GM21447 (cell line): ENCODE measurements at regions not wholly inside any gene's neighbourhood (a gene's known extent, or its start where the extent isn't known, plus 50 kb on each side); places are given as distances from the start of the nearest gene placed in this dataset.
"Not testable (repeated sequence)": the region's sequence is repeated elsewhere in the genome, so short reads cannot be mapped to it uniquely, and the experiment has no call there.

ENCODE experiments used
- ATAC-seq: cut with Tn5 transposase; IDR thresholded peaks from one replicate; pipeline ENCODE4 v1.9.1; 2021; ENCODE audit not compliant: unreplicated experiment

GRCh38 chr3:145915787-145916186 lies 245.2 kb downstream of the PLOD2 start:
- ATAC-seq: no peak

DNA sequence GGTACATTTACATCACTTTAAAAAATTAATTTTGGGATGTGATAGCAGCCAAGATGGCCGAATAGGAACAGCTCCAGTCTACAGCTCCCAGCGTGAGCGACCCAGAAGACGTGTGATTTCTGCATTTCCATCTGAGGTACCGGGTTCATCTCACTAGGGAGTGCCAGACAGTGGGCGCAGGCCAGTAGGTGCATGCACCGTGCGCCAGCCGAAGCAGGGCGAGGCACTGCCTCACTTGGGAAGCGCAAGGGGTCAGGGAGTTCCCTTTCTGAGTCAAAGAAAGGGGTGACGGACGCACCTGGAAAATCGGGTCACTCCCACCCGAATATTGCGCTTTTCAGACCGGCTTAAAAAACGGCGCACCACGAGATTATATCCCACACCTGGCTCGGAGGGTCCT lies 233.2 kb downstream of the PLOD2 start:
- not testable (repeated sequence) for ATAC-seq

DNA sequence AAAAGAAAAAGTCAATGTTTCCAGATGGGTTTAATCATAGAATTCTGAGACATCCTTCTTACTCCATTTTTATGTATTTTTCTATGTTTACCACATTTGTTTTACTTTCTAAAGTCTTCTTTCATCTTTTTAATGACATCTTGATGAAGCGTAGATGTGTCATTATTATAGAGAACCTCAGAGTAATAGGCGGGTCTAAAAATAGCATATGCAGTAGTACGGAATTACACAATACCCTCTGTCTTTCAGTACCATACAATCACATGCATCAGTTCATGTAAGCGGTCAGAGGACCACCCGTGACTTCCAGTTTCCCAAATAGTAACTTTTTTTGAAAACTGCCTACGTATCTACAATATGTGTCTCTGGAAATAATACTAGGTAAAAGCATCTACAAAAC lies 224.0 kb downstream of the PLOD2 start:
- ATAC-seq: no peak

DNA sequence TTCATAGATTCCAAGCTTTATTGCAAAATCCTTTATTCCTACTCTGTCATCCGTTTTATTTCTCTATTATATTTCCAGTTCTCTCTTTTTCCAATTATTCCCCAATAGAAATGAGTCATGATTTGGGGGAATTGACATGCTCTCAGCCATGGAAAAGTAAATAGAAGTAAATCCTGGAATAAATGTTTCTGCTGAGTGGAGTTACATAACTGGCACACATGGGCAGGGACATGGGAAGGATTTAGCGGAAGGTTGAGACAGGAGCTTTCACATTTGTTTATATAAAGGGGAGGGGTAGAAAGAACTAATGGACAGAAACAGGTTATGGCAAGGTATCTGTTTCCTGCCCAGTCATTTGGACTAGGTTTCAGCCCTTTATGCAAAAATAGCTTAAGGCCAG lies 221.6 kb downstream of the PLOD2 start:
- no peak for ATAC-seq

GRCh38 chr3:145942052-145942451 lies 218.9 kb downstream of the PLOD2 start:
- no peak for ATAC-seq

DNA sequence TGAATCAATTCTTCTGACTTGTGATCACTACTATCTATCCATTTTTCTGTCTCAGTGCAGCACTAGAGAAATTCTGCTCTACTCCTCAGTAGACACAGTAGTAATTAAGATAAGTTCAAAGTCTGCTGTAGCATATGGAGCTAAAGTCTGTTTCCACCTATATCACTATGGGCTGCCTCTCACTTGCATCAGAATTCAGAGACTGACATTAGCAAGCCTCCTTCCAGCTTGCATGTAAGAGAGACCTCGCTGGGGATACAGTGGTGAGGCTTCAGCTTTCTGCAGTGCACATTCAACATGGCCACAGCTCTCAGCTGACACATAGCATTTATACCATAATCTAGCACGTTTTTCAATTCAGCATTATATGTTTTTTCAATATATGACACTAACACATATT lies 217.0 kb downstream of the PLOD2 start:
- no peak for ATAC-seq

DNA sequence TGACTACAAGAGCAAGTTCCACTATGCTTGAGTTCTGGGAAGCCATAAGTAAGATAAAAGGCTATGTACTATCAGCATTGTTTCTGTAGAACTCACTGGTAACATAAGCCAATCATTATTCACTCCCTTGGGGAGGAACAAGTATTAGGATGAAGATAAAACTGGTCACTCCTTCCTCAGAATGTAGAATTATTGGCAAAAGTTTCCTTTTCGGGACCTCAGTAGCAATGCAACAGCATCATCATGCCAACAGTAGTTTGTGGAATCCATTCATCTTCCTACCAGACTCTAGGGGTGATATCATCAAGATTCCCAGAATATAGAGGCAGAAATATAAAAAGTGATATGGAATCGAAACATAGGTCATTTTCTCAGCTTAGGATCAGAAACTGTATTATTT lies 209.5 kb downstream of the PLOD2 start:
- ATAC-seq: no peak

GRCh38 chr3:145952536-145952935 lies 208.4 kb downstream of the PLOD2 start:
- no peak for ATAC-seq

GRCh38 chr3:145953316-145953715 lies 207.7 kb downstream of the PLOD2 start:
- no peak for ATAC-seq

DNA sequence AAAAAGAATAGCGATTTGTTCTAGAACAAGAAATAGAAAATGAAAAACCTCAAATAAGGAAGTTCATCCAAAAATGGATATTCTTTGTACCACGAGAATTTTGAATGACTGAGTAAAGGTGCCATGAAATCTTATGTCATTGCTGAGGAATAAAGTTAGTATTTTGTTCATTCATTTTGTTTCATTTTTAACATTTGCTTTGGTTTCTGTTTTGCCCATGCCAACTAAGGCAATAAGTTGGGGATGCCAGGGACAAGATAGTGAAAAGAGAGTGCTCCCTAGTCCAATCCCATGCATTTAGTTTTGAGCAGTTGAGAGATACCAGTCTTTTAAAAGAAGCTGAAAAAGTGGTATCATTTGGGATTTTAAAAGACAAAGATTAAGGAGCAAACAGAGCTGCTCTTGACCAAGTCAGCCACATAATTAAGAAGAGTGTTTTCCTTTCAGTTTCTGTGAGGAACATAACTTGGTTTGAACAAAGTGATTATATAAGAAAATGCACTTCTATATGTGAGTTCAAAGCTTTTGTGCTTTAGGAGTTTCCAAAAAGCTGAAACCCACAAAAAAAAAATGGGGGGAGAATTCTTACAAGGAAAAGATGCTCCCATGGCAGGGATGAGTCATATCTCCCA lies 201.4 kb downstream of the PLOD2 start:
- ATAC-seq: no peak

DNA sequence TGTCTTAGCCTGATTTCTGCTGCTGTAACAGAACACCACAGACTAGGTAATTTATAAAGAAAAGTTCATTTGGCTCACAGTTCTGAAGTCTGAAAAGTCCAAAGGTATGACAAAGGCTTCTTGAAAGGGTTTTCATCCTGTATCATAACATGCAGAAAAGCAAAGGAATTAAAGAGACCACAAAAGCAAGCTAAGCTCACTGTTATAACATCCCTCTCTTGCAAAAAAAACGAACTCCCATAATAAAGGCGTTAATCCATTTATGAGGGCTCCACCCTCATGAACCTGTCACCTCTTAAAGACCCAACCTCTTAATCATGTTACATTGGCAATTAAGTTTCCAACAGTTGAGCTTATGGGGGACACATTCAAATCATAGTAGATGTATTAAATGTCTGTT lies 197.9 kb downstream of the PLOD2 start:
- no peak for ATAC-seq

GRCh38 chr3:145967043-145967442 lies 193.9 kb downstream of the PLOD2 start:
- no peak for ATAC-seq

DNA sequence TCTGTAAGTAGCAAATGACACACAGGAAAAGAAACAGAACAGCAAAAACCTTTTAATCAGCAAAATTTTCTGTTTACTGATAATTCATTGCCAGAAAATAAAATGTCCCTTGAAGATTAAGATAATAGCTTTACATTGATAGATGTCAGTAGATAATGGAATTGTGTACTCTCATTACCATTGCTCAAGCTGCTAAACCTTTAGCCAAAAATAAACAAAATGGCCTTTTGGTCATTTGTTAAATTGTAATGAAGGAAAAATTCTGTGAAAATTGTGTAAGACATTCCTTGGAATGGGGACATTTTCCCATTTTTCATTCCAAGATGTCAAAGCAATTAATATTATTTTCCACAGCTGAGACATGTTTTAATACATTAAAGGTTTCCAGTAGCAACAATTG lies 189.8 kb downstream of the PLOD2 start:
- ATAC-seq: no peak

GRCh38 chr3:145972851-145973250 lies 188.1 kb downstream of the PLOD2 start:
- ATAC-seq: no peak

DNA sequence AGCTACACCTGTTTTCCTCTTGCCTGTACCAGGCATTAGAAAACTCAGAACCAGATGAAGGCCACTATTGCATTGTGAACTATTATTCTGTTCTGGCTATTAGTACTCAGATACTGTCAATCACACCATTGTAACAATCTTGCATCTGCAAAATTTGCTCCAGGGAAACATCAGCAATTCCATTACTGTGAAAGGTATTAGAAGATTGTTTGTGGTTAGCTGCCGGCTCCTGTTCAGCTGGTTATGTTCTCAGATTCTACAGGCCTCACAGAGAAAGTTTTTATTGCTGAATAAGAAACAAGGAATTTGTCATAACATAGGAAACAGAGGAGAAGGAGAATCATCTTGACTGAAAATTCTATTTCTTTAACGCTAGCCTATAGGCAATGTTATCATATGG lies 179.9 kb downstream of the PLOD2 start:
- ATAC-seq: no peak

- no peak for ATAC-seq
Measured at GRCh38 chr3:145983101-145983500, 177.9 kb downstream of the PLOD2 start.
